Esophagus muscularis mucosa (tissue), 4 donors: ENCODE measurements at regions not wholly inside any gene's neighbourhood (a gene's known extent, or its start where the extent isn't known, plus 50 kb on each side); places are given as distances from the start of the nearest gene placed in this dataset.

Experiments used
- DNase-seq: peaks from one replicate; pipeline ENCODE4 v3.0.0-alpha.2; 2017; ENCODE audit errors: extremely low spot score
- H3K27ac ChIP-seq, 4 donors: fragments of 200-600 bp; sonication (generic); replicated peaks in 1 of 4; 1 replicate in 3 of 4; 2 replicates in 1 of 4; pipeline ENCODE4 v1.5.1; 2016 to 2019; ENCODE audit warnings: mild to moderate bottlenecking in 1 of 4
- H3K27me3 ChIP-seq, 4 donors: fragments of 200-600 bp; sonication (generic); one replicate each; pipeline versions ENCODE4 v1.5.1 to v1.6.0; 2016 to 2019
- H3K36me3 ChIP-seq, 4 donors: fragments of 200-600 bp; sonication (generic); one replicate each; pipeline ENCODE4 v1.5.1; 2016 to 2019
- H3K4me1 ChIP-seq, 4 donors: fragments of 200-600 bp; sonication (generic); one replicate each; pipeline ENCODE4 v1.5.1; 2016 to 2019
- H3K4me3 ChIP-seq, 4 donors: fragments of 200-600 bp; sonication (generic); 1 replicate in 2 of 4; 2 replicates in 2 of 4; pipeline ENCODE4 v1.5.1; 2016 to 2019; ENCODE audit warnings: mild to moderate bottlenecking in 4 of 4, moderate library complexity in 1 of 4
- H3K9me3 ChIP-seq, 4 donors: fragments of 200-600 bp; sonication (generic); 1 replicate in 3 of 4; 2 replicates in 1 of 4; pipeline ENCODE4 v1.5.1; 2016 to 2019
- EP300 ChIP-seq: sonication (generic); formaldehyde crosslinking; IDR thresholded peaks from one replicate; pipeline ENCODE4 v1.6.1; 2017; ENCODE audit warnings: antibody characterized with exemption
- POLR2A ChIP-seq: fragments of 450-650 bp; IDR thresholded peaks from one replicate; pipeline ENCODE4 v1.6.1; 2017; ENCODE audit warnings: antibody characterized with exemption, moderate library complexity, mild to moderate bottlenecking, low read depth
- POLR2AphosphoS5 ChIP-seq, 2 donors: sonication (generic); formaldehyde crosslinking; IDR thresholded peaks; one replicate each; pipeline ENCODE4 v1.6.1; 2017; ENCODE audit warnings: antibody characterized with exemption in 2 of 2
- WGBS: methylation state at CpG from one replicate; pipeline ENCODE4 v1.1.5; 2018; 5-methylcytosine and 5-hydroxymethylcytosine counted together
- intact Hi-C: fragments of 100-400 bp; cut with DNase I; formaldehyde crosslinking; loops from one replicate; pipeline ENCODE4 v1.15.1; 2023
- TF ChIP-seq, protein P1 (sequence below), 3 experiments: fragments of 200-600 bp in 2 of 3; fragments of 450-650 bp in 1 of 3; sonication (generic) in 2 of 3; IDR thresholded peaks; one replicate each; pipeline ENCODE4 v1.5.1; 2017 to 2019; ENCODE audit warnings: antibody characterized with exemption in 3 of 3, mild to moderate bottlenecking in 2 of 3, moderate library complexity in 1 of 3

DNA sequence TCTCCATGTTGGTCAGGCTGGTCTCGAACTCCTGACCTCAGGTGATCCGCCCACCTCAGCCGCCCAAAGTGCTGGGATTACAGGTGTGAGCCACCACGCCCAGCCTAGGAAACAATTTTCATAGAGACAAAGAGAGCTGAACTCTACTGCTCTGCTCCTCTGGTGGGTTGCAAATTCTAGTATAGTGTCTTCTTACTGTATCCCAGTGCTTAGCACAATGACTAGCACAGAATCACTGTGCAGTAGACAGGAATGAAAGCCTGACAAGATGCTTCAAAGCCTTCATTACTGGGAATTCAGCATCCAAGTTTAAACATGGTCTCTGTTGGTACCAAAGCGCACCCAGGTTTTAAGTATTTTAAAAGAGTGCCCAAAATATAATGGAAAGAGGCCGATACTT lies 96.5 kb upstream of the SALL4 start:
- WGBS, result 98% methylated on average over 6 of the region's 6 CpGs
- no peak for DNase-seq
- no peaks in the 10 kb centered on the region for H3K27me3 ChIP-seq
- no peaks in the 10 kb centered on the region for H3K36me3 ChIP-seq
- intact Hi-C loops, result no loop called here
- no peak overlapping the region for H3K27ac ChIP-seq
- H3K4me3 ChIP-seq, result no peak overlapping the region
- H3K9me3 ChIP-seq, result no peaks in the 10 kb centered on the region
- H3K4me1 ChIP-seq, result no peaks in the 10 kb centered on the region
- TF ChIP-seq, protein P1, sequence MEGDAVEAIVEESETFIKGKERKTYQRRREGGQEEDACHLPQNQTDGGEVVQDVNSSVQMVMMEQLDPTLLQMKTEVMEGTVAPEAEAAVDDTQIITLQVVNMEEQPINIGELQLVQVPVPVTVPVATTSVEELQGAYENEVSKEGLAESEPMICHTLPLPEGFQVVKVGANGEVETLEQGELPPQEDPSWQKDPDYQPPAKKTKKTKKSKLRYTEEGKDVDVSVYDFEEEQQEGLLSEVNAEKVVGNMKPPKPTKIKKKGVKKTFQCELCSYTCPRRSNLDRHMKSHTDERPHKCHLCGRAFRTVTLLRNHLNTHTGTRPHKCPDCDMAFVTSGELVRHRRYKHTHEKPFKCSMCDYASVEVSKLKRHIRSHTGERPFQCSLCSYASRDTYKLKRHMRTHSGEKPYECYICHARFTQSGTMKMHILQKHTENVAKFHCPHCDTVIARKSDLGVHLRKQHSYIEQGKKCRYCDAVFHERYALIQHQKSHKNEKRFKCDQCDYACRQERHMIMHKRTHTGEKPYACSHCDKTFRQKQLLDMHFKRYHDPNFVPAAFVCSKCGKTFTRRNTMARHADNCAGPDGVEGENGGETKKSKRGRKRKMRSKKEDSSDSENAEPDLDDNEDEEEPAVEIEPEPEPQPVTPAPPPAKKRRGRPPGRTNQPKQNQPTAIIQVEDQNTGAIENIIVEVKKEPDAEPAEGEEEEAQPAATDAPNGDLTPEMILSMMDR (IDR thresholded peaks at IDR 0.05), result no peak
- no peak for TF ChIP-seq POLR2A
- TF ChIP-seq EP300, result no peak
- TF ChIP-seq POLR2AphosphoS5 (IDR thresholded peaks at IDR 0.05), result no peak

- intact Hi-C loops, result no loop called here
- TF ChIP-seq POLR2A (no peak), POLR2AphosphoS5 (IDR thresholded peaks at IDR 0.05) (no peak)
- TF ChIP-seq, protein P1 (IDR thresholded peaks at IDR 0.05), result no peak
- H3K27ac ChIP-seq, result no peak overlapping the region
- H3K36me3 ChIP-seq, result no peaks in the 10 kb centered on the region
- 80% methylated on average over 8 of the region's 8 CpGs for WGBS
- H3K27me3 ChIP-seq, result peaks cover 0 to 6% (median 0%) of the 10 kb centered on the region in 4 donors
- H3K4me3 ChIP-seq, result no peak overlapping the region
- no peaks in the 10 kb centered on the region for H3K4me1 ChIP-seq
- no peak for DNase-seq
- no peaks in the 10 kb centered on the region for H3K9me3 ChIP-seq
These were observed 92.3 kb upstream of the SALL4 start for GRCh38 chr20:51894619-51895018.

DNA sequence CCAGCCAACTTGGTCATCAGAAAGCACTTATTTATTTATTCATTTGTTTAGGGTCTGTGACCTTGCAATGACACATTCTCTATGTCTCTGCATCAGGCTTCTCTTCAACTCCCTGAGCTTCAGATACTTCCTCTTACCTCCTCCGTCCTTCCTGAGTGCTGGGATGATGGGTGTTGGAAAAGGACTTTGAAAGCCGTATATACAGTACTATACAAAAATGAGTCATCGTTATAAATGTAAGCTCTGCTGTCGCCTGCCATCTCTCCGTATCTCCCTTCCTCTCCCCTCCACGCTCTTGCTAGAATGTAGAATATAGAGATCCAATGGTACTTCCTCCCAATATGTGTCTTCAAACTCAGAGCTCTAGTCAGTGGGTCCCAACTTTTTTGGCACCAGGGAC lies 91.9 kb upstream of the SALL4 start:
- DNase-seq, result no peak
- Histone ChIP-seq H3K36me3 (no peaks in the 10 kb centered on the region), H3K4me3 (no peak overlapping the region), H3K27me3 (peaks cover 0 to 6% (median 0%) of the 10 kb centered on the region in 4 donors), H3K9me3 (no peaks in the 10 kb centered on the region), H3K4me1 (no peaks in the 10 kb centered on the region), H3K27ac (no peak overlapping the region)
- WGBS, result 75% methylated on average over 6 of the region's 6 CpGs
- TF ChIP-seq, protein P1 (IDR thresholded peaks at IDR 0.05), result no peak
- TF ChIP-seq POLR2AphosphoS5 (IDR thresholded peaks at IDR 0.05) (no peak), EP300 (no peak), POLR2A (no peak)
- intact Hi-C loops, result no loop called here

DNA sequence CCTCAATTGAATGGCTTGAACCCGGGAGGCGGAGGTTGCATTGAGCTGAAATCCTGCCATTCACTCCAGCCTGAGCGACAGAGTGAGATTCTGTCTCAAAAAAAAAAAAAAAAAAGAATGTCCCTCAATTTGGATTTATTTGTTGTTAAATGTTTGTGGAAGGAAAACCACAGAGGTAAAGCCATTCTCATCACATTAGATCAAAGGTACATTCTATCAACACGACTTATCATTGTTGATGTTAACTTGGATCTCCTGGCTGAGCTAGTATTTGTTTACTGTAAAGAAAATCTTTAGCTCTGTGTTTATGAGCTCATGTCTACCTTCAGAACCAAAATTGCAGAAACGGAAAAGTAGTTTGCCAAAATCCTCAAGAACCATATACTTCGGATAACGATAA lies 91.4 kb upstream of the SALL4 start:
- H3K27me3 ChIP-seq, result peaks cover 0 to 6% (median 0%) of the 10 kb centered on the region in 4 donors
- 61% methylated on average over 7 of the region's 7 CpGs for WGBS
- H3K36me3 ChIP-seq, result no peaks in the 10 kb centered on the region
- TF ChIP-seq POLR2AphosphoS5 (IDR thresholded peaks at IDR 0.05), result no peak
- TF ChIP-seq EP300, result no peak
- TF ChIP-seq POLR2A, result no peak
- TF ChIP-seq, protein P1 (IDR thresholded peaks at IDR 0.05), result no peak
- intact Hi-C loops, result no loop called here
- no peaks in the 10 kb centered on the region for H3K4me1 ChIP-seq
- no peak overlapping the region for H3K4me3 ChIP-seq
- H3K27ac ChIP-seq, result no peak overlapping the region
- no peaks in the 10 kb centered on the region for H3K9me3 ChIP-seq
- no peak for DNase-seq

GRCh38 chr20:51890003-51890402 lies 87.7 kb upstream of the SALL4 start:
- no peaks in the 10 kb centered on the region for H3K36me3 ChIP-seq
- H3K27ac ChIP-seq, result no peak overlapping the region
- no peak overlapping the region for H3K4me3 ChIP-seq
- H3K9me3 ChIP-seq, result no peaks in the 10 kb centered on the region
- DNase-seq, result no peak
- TF ChIP-seq POLR2AphosphoS5 (IDR thresholded peaks at IDR 0.05) (no peak), EP300 (no peak), POLR2A (no peak)
- TF ChIP-seq, protein P1 (IDR thresholded peaks at IDR 0.05), result no peak
- 82% methylated on average over 9 of the region's 9 CpGs for WGBS
- intact Hi-C loops, result no loop called here
- H3K4me1 ChIP-seq, result no peaks in the 10 kb centered on the region
- H3K27me3 ChIP-seq, result peaks cover 0 to 6% (median 0%) of the 10 kb centered on the region in 4 donors
